Endothelial cell of umbilical vein (primary cell): ENCODE measurements at regions not wholly inside any gene's neighbourhood (a gene's known extent, or its start where the extent isn't known, plus 50 kb on each side); places are given as distances from the start of the nearest gene placed in this dataset.

ENCODE experiments used
- BruUV-seq: library from RNA; stranded (reverse); fragments of 400-500 nt; replicated peaks from 2 replicates; lab custom pipeline; 2021; lab: Mats Ljungman, UMichigan
- CTCF ChIA-PET: fragments of 300-600, 350-600 bp; sonication (Branson Sonifier 250); formaldehyde crosslinking; loops from one replicate; lab custom pipeline; 2021; ENCODE audit warnings: antibody characterized with exemption, inconsistent platforms; lab: Charles Lee
- POLR2A ChIA-PET: fragments of 300-600, 350-600 bp; sonication (Branson Sonifier 250); formaldehyde crosslinking; loops from one replicate; lab custom pipeline; 2021; ENCODE audit warnings: antibody characterized with exemption, inconsistent platforms; lab: Charles Lee
- DNase-seq: peaks from one replicate; pipeline ENCODE4 v3.0.0-alpha.2; 2011; ENCODE audit warnings: low read depth, low spot score
- FAIRE-seq: peaks from 2 replicates; lab custom pipeline; 2011; peaks lifted over from hg19 to GRCh38; lab: Jason Lieb, UNC
- H2AFZ ChIP-seq: 2 replicates; pipeline ENCODE4 v1.6.0; 2012; ENCODE audit warnings: low read depth, low read length, control low read depth, inconsistent platforms
- H3K27ac ChIP-seq: 2 replicates; pipeline ENCODE4 v1.5.1; 2011; ENCODE audit warnings: low read depth, mild to moderate bottlenecking, control low read depth, low read length, moderate library complexity; ENCODE audit not compliant: insufficient read depth
- H3K27me3 ChIP-seq, 2 experiments: 2 replicates each; pipeline versions ENCODE4 v1.6.0 to v1.6.1; 2011; ENCODE audit warnings: low read length in 2 of 2, mixed read lengths in 1 of 2; ENCODE audit not compliant: control insufficient read depth in 2 of 2, insufficient read depth in 2 of 2
- H3K36me3 ChIP-seq, 2 experiments: 2 replicates in 1 of 2; 3 replicates in 1 of 2; pipeline ENCODE4 v1.5.1; 2011; ENCODE audit warnings: low read length in 2 of 2, mild to moderate bottlenecking in 1 of 2, moderate library complexity in 1 of 2; ENCODE audit not compliant: control insufficient read depth in 2 of 2, insufficient read depth in 2 of 2; ENCODE audit errors: extremely low read depth in 1 of 2
- H3K4me1 ChIP-seq: 3 replicates; pipeline ENCODE4 v1.5.1; 2011; ENCODE audit warnings: mild to moderate bottlenecking, low read length; ENCODE audit not compliant: control insufficient read depth, insufficient read depth; ENCODE audit errors: extremely low read depth
- H3K4me2 ChIP-seq: 2 replicates; pipeline ENCODE4 v1.6.1; 2011; ENCODE audit warnings: low read length, control low read depth, mixed read lengths; ENCODE audit not compliant: insufficient read depth
- H3K4me3 ChIP-seq, 3 experiments: fragments of 200-600 bp in 1 of 3; sonication (generic), shearing (Covaris generic) in 1 of 3; replicated peaks in 1 of 3; 2 replicates each; pipeline ENCODE4 v1.5.1; 2011 to 2016; ENCODE audit warnings: control low read depth in 3 of 3, low read length in 3 of 3, mild to moderate bottlenecking in 2 of 3, inconsistent platforms in 1 of 3, low read depth in 1 of 3, moderate library complexity in 1 of 3; ENCODE audit not compliant: insufficient read depth in 1 of 3
- H3K79me2 ChIP-seq: 2 replicates; pipeline ENCODE4 v1.6.0; 2012; ENCODE audit warnings: low read length, inconsistent platforms; ENCODE audit not compliant: control insufficient read depth, insufficient read depth
- H3K9ac ChIP-seq: replicated peaks from 2 replicates; pipeline ENCODE3; 2011; ENCODE audit warnings: low read length, control low read depth; ENCODE audit not compliant: insufficient read depth; ENCODE audit errors: extremely low read depth
- H3K9me1 ChIP-seq: replicated peaks from 3 replicates; pipeline ENCODE4 v1.6.0; 2011; ENCODE audit warnings: mild to moderate bottlenecking, low read length; ENCODE audit not compliant: control insufficient read depth, insufficient read depth; ENCODE audit errors: extremely low read depth
- H3K9me3 ChIP-seq: replicated peaks from 2 replicates; pipeline ENCODE4 v1.5.1; 2012; ENCODE audit warnings: low read length, inconsistent platforms; ENCODE audit not compliant: control insufficient read depth, insufficient read depth
- H4K20me1 ChIP-seq: replicated peaks from 2 replicates; pipeline ENCODE3; 2011; ENCODE audit warnings: mild to moderate bottlenecking, low read length; ENCODE audit not compliant: control insufficient read depth, insufficient read depth; ENCODE audit errors: extremely low read depth
- EZH2 ChIP-seq: IDR thresholded peaks from 2 replicates; pipeline ENCODE4 v1.6.1; 2012; ENCODE audit warnings: borderline replicate concordance, low read depth, mild to moderate bottlenecking, moderate library complexity, low read length, inconsistent platforms; ENCODE audit not compliant: severe bottlenecking
- FOS ChIP-seq: IDR thresholded peaks from 2 replicates; pipeline ENCODE4 v1.6.1; 2011; ENCODE audit warnings: mild to moderate bottlenecking, low read length, moderate library complexity, borderline replicate concordance; ENCODE audit not compliant: insufficient read depth
- GATA2 ChIP-seq: IDR thresholded peaks from 2 replicates; pipeline ENCODE4 v1.7.0; 2011; ENCODE audit warnings: low read depth, mild to moderate bottlenecking, moderate library complexity, mixed read lengths, low read length; ENCODE audit not compliant: insufficient read length, insufficient read depth
- JUN ChIP-seq: IDR thresholded peaks from 2 replicates; pipeline ENCODE4 v1.6.1; 2011; ENCODE audit warnings: borderline replicate concordance, low read depth; ENCODE audit not compliant: insufficient read length, insufficient read depth
- MYC ChIP-seq: IDR thresholded peaks from one replicate; pipeline ENCODE4 v1.6.1; 2011; ENCODE audit warnings: mild to moderate bottlenecking, low read depth, low read length
- POLR2A ChIP-seq: IDR thresholded peaks from 2 replicates; pipeline ENCODE4 v1.6.1; 2012; ENCODE audit warnings: low read depth, mild to moderate bottlenecking, control low read depth, low read length
- POLR2AphosphoS5 ChIP-seq: IDR thresholded peaks from 2 replicates; pipeline ENCODE4 v1.6.1; 2012; ENCODE audit warnings: low read depth, mild to moderate bottlenecking, control low read depth, low read length, moderate library complexity; ENCODE audit not compliant: insufficient read depth
- dilution Hi-C: fragments of 300-500 bp; cut with MboI; formaldehyde crosslinking; loops from one replicate; pipeline ENCODE4 v1.15.0; 2019; ENCODE audit warnings: low sequenced_read_pairs; ENCODE audit not compliant: extremely low pct_ligation_motif_present
- intact Hi-C: fragments of 100-400 bp; cut with micrococcal nuclease; formaldehyde crosslinking; loops from one replicate; pipeline ENCODE4 v1.10.0; 2022
- TF ChIP-seq, protein P1 (sequence below): IDR thresholded peaks from 2 replicates; pipeline ENCODE4 v1.6.1; 2011; ENCODE audit not compliant: insufficient read depth, insufficient read length
- TF ChIP-seq, protein P2 (sequence below), 2 donors: IDR thresholded peaks; 1 replicate in 1 of 2; 2 replicates in 1 of 2; pipeline ENCODE4 v1.5.1; 2011; ENCODE audit warnings: low read length in 2 of 2, mild to moderate bottlenecking in 2 of 2, moderate library complexity in 2 of 2, control low read depth in 1 of 2, inconsistent platforms in 1 of 2, low read depth in 1 of 2; ENCODE audit not compliant: insufficient read depth in 1 of 2; ENCODE audit errors: extremely low read depth in 1 of 2

GRCh38 chr5:84453405-84453804, 68.7 kb upstream of the EDIL3 start:
- Histone ChIP-seq H3K9me3 (no peaks in the 10 kb centered on the region), H3K9me1 (no peaks in the 10 kb centered on the region), H3K27ac (no peak overlapping the region), H3K4me1 (peaks cover 8% of the 10 kb centered on the region), H3K4me3 (no peak overlapping the region), H3K4me2 (no peak overlapping the region), H3K27me3 (no peaks in the 10 kb centered on the region), H3K36me3 (no peaks in the 10 kb centered on the region), H4K20me1 (no peaks in the 10 kb centered on the region), H2AFZ (no peak overlapping the region), H3K79me2 (no peaks in the 10 kb centered on the region), H3K9ac (no peak overlapping the region)
- intact Hi-C loops = loop anchor here (10.0 kb wide), 1 partner anchor 529 kb away; no protein-coding TSS in a partner anchor
- DNase-seq (no peak), FAIRE-seq (no peak)
- TF ChIP-seq, protein P1, sequence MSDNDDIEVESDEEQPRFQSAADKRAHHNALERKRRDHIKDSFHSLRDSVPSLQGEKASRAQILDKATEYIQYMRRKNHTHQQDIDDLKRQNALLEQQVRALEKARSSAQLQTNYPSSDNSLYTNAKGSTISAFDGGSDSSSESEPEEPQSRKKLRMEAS = no peak
- no peak for TF ChIP-seq FOS
- TF ChIP-seq POLR2AphosphoS5 = no peak
- no peak for TF ChIP-seq GATA2
- TF ChIP-seq JUN = no peak
- no peak for TF ChIP-seq EZH2
- TF ChIP-seq MYC = no peak
- no peak for TF ChIP-seq POLR2A
- TF ChIP-seq, protein P2, sequence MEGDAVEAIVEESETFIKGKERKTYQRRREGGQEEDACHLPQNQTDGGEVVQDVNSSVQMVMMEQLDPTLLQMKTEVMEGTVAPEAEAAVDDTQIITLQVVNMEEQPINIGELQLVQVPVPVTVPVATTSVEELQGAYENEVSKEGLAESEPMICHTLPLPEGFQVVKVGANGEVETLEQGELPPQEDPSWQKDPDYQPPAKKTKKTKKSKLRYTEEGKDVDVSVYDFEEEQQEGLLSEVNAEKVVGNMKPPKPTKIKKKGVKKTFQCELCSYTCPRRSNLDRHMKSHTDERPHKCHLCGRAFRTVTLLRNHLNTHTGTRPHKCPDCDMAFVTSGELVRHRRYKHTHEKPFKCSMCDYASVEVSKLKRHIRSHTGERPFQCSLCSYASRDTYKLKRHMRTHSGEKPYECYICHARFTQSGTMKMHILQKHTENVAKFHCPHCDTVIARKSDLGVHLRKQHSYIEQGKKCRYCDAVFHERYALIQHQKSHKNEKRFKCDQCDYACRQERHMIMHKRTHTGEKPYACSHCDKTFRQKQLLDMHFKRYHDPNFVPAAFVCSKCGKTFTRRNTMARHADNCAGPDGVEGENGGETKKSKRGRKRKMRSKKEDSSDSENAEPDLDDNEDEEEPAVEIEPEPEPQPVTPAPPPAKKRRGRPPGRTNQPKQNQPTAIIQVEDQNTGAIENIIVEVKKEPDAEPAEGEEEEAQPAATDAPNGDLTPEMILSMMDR (IDR thresholded peaks at IDR 0.05; ENCODE audit: extremely low read depth in 1 of 2, insufficient read depth in 1 of 2, low read depth in 1 of 2, low read length in 2 of 2) = no peak
- dilution Hi-C loops = no loop called here
- BruUV-seq = no TSS peak
- ChIA-PET CTCF (interaction anchor here (1.2 kb wide), 1 partner anchor 15 kb away, joined by 4 read pairs; no protein-coding TSS in a partner anchor), POLR2A (no interaction called here)
